Endothelial cell of umbilical vein (primary cell): ENCODE measurements at regions not wholly inside any gene's neighbourhood (a gene's known extent, or its start where the extent isn't known, plus 50 kb on each side); places are given as distances from the start of the nearest gene placed in this dataset.

Source experiments
- BruUV-seq: library from RNA; stranded (reverse); fragments of 400-500 nt; replicated peaks from 2 replicates; lab custom pipeline; 2021; lab: Mats Ljungman, UMichigan
- CTCF ChIA-PET: fragments of 300-600, 350-600 bp; sonication (Branson Sonifier 250); formaldehyde crosslinking; loops from one replicate; lab custom pipeline; 2021; ENCODE audit warnings: antibody characterized with exemption, inconsistent platforms; lab: Charles Lee
- POLR2A ChIA-PET: fragments of 300-600, 350-600 bp; sonication (Branson Sonifier 250); formaldehyde crosslinking; loops from one replicate; lab custom pipeline; 2021; ENCODE audit warnings: antibody characterized with exemption, inconsistent platforms; lab: Charles Lee
- DNase-seq: peaks from one replicate; pipeline ENCODE4 v3.0.0-alpha.2; 2011; ENCODE audit warnings: low read depth, low spot score
- FAIRE-seq: peaks from 2 replicates; lab custom pipeline; 2011; peaks lifted over from hg19 to GRCh38; lab: Jason Lieb, UNC
- H2AFZ ChIP-seq: 2 replicates; pipeline ENCODE4 v1.6.0; 2012; ENCODE audit warnings: low read depth, low read length, control low read depth, inconsistent platforms
- H3K27ac ChIP-seq: 2 replicates; pipeline ENCODE4 v1.5.1; 2011; ENCODE audit warnings: low read depth, mild to moderate bottlenecking, control low read depth, low read length, moderate library complexity; ENCODE audit not compliant: insufficient read depth
- H3K27me3 ChIP-seq, 2 experiments: 2 replicates each; pipeline versions ENCODE4 v1.6.0 to v1.6.1; 2011; ENCODE audit warnings: low read length in 2 of 2, mixed read lengths in 1 of 2; ENCODE audit not compliant: control insufficient read depth in 2 of 2, insufficient read depth in 2 of 2
- H3K36me3 ChIP-seq, 2 experiments: 2 replicates in 1 of 2; 3 replicates in 1 of 2; pipeline ENCODE4 v1.5.1; 2011; ENCODE audit warnings: low read length in 2 of 2, mild to moderate bottlenecking in 1 of 2, moderate library complexity in 1 of 2; ENCODE audit not compliant: control insufficient read depth in 2 of 2, insufficient read depth in 2 of 2; ENCODE audit errors: extremely low read depth in 1 of 2
- H3K4me1 ChIP-seq: 3 replicates; pipeline ENCODE4 v1.5.1; 2011; ENCODE audit warnings: mild to moderate bottlenecking, low read length; ENCODE audit not compliant: control insufficient read depth, insufficient read depth; ENCODE audit errors: extremely low read depth
- H3K4me2 ChIP-seq: 2 replicates; pipeline ENCODE4 v1.6.1; 2011; ENCODE audit warnings: low read length, control low read depth, mixed read lengths; ENCODE audit not compliant: insufficient read depth
- H3K4me3 ChIP-seq, 3 experiments: fragments of 200-600 bp in 1 of 3; sonication (generic), shearing (Covaris generic) in 1 of 3; replicated peaks in 1 of 3; 2 replicates each; pipeline ENCODE4 v1.5.1; 2011 to 2016; ENCODE audit warnings: control low read depth in 3 of 3, low read length in 3 of 3, mild to moderate bottlenecking in 2 of 3, inconsistent platforms in 1 of 3, low read depth in 1 of 3, moderate library complexity in 1 of 3; ENCODE audit not compliant: insufficient read depth in 1 of 3
- H3K79me2 ChIP-seq: 2 replicates; pipeline ENCODE4 v1.6.0; 2012; ENCODE audit warnings: low read length, inconsistent platforms; ENCODE audit not compliant: control insufficient read depth, insufficient read depth
- H3K9ac ChIP-seq: replicated peaks from 2 replicates; pipeline ENCODE3; 2011; ENCODE audit warnings: low read length, control low read depth; ENCODE audit not compliant: insufficient read depth; ENCODE audit errors: extremely low read depth
- H3K9me1 ChIP-seq: replicated peaks from 3 replicates; pipeline ENCODE4 v1.6.0; 2011; ENCODE audit warnings: mild to moderate bottlenecking, low read length; ENCODE audit not compliant: control insufficient read depth, insufficient read depth; ENCODE audit errors: extremely low read depth
- H3K9me3 ChIP-seq: replicated peaks from 2 replicates; pipeline ENCODE4 v1.5.1; 2012; ENCODE audit warnings: low read length, inconsistent platforms; ENCODE audit not compliant: control insufficient read depth, insufficient read depth
- H4K20me1 ChIP-seq: replicated peaks from 2 replicates; pipeline ENCODE3; 2011; ENCODE audit warnings: mild to moderate bottlenecking, low read length; ENCODE audit not compliant: control insufficient read depth, insufficient read depth; ENCODE audit errors: extremely low read depth
- EZH2 ChIP-seq: IDR thresholded peaks from 2 replicates; pipeline ENCODE4 v1.6.1; 2012; ENCODE audit warnings: borderline replicate concordance, low read depth, mild to moderate bottlenecking, moderate library complexity, low read length, inconsistent platforms; ENCODE audit not compliant: severe bottlenecking
- FOS ChIP-seq: IDR thresholded peaks from 2 replicates; pipeline ENCODE4 v1.6.1; 2011; ENCODE audit warnings: mild to moderate bottlenecking, low read length, moderate library complexity, borderline replicate concordance; ENCODE audit not compliant: insufficient read depth
- GATA2 ChIP-seq: IDR thresholded peaks from 2 replicates; pipeline ENCODE4 v1.7.0; 2011; ENCODE audit warnings: low read depth, mild to moderate bottlenecking, moderate library complexity, mixed read lengths, low read length; ENCODE audit not compliant: insufficient read length, insufficient read depth
- JUN ChIP-seq: IDR thresholded peaks from 2 replicates; pipeline ENCODE4 v1.6.1; 2011; ENCODE audit warnings: borderline replicate concordance, low read depth; ENCODE audit not compliant: insufficient read length, insufficient read depth
- MYC ChIP-seq: IDR thresholded peaks from one replicate; pipeline ENCODE4 v1.6.1; 2011; ENCODE audit warnings: mild to moderate bottlenecking, low read depth, low read length
- POLR2A ChIP-seq: IDR thresholded peaks from 2 replicates; pipeline ENCODE4 v1.6.1; 2012; ENCODE audit warnings: low read depth, mild to moderate bottlenecking, control low read depth, low read length
- POLR2AphosphoS5 ChIP-seq: IDR thresholded peaks from 2 replicates; pipeline ENCODE4 v1.6.1; 2012; ENCODE audit warnings: low read depth, mild to moderate bottlenecking, control low read depth, low read length, moderate library complexity; ENCODE audit not compliant: insufficient read depth
- dilution Hi-C: fragments of 300-500 bp; cut with MboI; formaldehyde crosslinking; loops from one replicate; pipeline ENCODE4 v1.15.0; 2019; ENCODE audit warnings: low sequenced_read_pairs; ENCODE audit not compliant: extremely low pct_ligation_motif_present
- intact Hi-C: fragments of 100-400 bp; cut with micrococcal nuclease; formaldehyde crosslinking; loops from one replicate; pipeline ENCODE4 v1.10.0; 2022
- TF ChIP-seq, protein P1 (sequence below): IDR thresholded peaks from 2 replicates; pipeline ENCODE4 v1.6.1; 2011; ENCODE audit not compliant: insufficient read depth, insufficient read length
- TF ChIP-seq, protein P2 (sequence below), 2 donors: IDR thresholded peaks; 1 replicate in 1 of 2; 2 replicates in 1 of 2; pipeline ENCODE4 v1.5.1; 2011; ENCODE audit warnings: low read length in 2 of 2, mild to moderate bottlenecking in 2 of 2, moderate library complexity in 2 of 2, control low read depth in 1 of 2, inconsistent platforms in 1 of 2, low read depth in 1 of 2; ENCODE audit not compliant: insufficient read depth in 1 of 2; ENCODE audit errors: extremely low read depth in 1 of 2

DNA sequence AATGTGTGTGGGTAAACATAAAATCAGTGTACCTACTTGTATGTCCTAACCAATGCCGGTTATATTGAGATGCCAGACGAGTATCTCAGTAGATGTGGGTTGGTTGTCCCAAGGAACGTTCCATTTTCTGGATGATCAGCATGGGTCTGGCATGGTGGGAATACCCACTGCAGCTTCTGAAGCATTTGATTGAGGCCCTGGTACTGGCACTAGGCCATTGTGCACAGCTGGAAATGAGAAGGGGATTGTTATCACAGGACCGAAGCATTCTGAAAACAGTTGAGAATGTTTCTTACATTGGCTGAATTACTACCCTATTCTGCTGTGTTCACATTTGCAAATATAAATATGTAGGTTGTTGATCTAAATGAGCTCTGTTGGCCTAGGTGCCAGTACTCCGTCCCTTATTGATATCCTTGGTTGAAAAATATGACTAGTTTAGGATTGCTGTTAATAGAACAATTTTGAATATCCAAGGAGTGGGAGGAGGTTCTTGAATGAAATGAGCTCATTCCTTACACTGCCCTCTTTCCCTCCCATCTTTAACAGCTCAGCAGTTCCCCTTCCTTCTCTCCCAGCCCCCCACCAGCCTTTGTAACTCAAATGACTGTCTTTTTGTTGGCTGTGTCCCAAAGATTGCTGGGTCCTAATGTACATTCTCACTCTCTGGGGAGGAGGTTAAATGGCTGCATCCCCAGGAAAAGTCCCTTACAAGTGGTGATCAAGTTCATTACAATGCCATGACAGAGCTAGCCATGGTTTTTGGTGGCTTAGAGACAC, 293.3 kb upstream of the TPM1 start:
- Histone ChIP-seq H3K36me3 (no peaks in the 10 kb centered on the region), H3K9me3 (no peaks in the 10 kb centered on the region), H3K9me1 (no peaks in the 10 kb centered on the region), H2AFZ (no peak overlapping the region), H3K27me3 (peaks cover 0 to 2% of the 10 kb centered on the region in 2 experiments), H3K4me3 (no peak overlapping the region), H3K4me1 (no peaks in the 10 kb centered on the region), H3K4me2 (no peak overlapping the region), H3K27ac (no peak overlapping the region), H3K79me2 (no peaks in the 10 kb centered on the region), H3K9ac (no peak overlapping the region), H4K20me1 (no peaks in the 10 kb centered on the region)
- intact Hi-C loops (no loop called here), dilution Hi-C loops (no loop called here)
- TF ChIP-seq, protein P1, sequence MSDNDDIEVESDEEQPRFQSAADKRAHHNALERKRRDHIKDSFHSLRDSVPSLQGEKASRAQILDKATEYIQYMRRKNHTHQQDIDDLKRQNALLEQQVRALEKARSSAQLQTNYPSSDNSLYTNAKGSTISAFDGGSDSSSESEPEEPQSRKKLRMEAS = no peak
- no peak for TF ChIP-seq JUN
- no peak for TF ChIP-seq POLR2A
- TF ChIP-seq FOS = no peak
- no peak for TF ChIP-seq MYC
- no peak for TF ChIP-seq GATA2
- no peak for TF ChIP-seq POLR2AphosphoS5
- TF ChIP-seq, protein P2, sequence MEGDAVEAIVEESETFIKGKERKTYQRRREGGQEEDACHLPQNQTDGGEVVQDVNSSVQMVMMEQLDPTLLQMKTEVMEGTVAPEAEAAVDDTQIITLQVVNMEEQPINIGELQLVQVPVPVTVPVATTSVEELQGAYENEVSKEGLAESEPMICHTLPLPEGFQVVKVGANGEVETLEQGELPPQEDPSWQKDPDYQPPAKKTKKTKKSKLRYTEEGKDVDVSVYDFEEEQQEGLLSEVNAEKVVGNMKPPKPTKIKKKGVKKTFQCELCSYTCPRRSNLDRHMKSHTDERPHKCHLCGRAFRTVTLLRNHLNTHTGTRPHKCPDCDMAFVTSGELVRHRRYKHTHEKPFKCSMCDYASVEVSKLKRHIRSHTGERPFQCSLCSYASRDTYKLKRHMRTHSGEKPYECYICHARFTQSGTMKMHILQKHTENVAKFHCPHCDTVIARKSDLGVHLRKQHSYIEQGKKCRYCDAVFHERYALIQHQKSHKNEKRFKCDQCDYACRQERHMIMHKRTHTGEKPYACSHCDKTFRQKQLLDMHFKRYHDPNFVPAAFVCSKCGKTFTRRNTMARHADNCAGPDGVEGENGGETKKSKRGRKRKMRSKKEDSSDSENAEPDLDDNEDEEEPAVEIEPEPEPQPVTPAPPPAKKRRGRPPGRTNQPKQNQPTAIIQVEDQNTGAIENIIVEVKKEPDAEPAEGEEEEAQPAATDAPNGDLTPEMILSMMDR (IDR thresholded peaks at IDR 0.05; ENCODE audit: extremely low read depth in 1 of 2, insufficient read depth in 1 of 2, low read depth in 1 of 2, low read length in 2 of 2) = no peak
- no peak for TF ChIP-seq EZH2
- POLR2A ChIA-PET = no interaction called here
- FAIRE-seq (no peak), DNase-seq (no peak)
- BruUV-seq = no TSS peak
- CTCF ChIA-PET = no interaction called here
